Psoas muscle (tissue), 7 donors: ENCODE measurements at regions not wholly inside any gene's neighbourhood (a gene's known extent, or its start where the extent isn't known, plus 50 kb on each side); places are given as distances from the start of the nearest gene placed in this dataset.

Experiments
- ATAC-seq, 4 donors: fragments of 200-7000 bp; cut with Tn5 transposase; one replicate each; pipeline ENCODE4 v1.9.1; 2020; ENCODE audit warnings: moderate library complexity in 3 of 4, mild to moderate bottlenecking in 2 of 4
- DNase-seq, 2 donors: peaks; one replicate each; pipeline ENCODE4 v3.0.0-alpha.2; 2020
- H3K27ac ChIP-seq: fragments of 200-600 bp; one replicate; pipeline ENCODE4 v1.8.0; 2022
- H3K27me3 ChIP-seq, 3 donors: fragments of 200-600 bp in 1 of 3; one replicate each; pipeline versions ENCODE4 v1.6.1 to v1.8.0; 2013 to 2022; ENCODE audit warnings: low read length in 2 of 3, mild to moderate bottlenecking in 2 of 3, moderate library complexity in 1 of 3; ENCODE audit not compliant: insufficient read depth in 3 of 3
- H3K36me3 ChIP-seq, 2 donors: fragments of 200-600 bp in 1 of 2; one replicate each; pipeline versions ENCODE4 v1.6.1 to v1.8.0; 2013 to 2022; ENCODE audit warnings: low read depth in 1 of 2, mild to moderate bottlenecking in 1 of 2, moderate library complexity in 1 of 2; ENCODE audit not compliant: insufficient read depth in 1 of 2
- H3K4me1 ChIP-seq: fragments of 200-600 bp; one replicate; pipeline ENCODE4 v1.8.0; 2022
- H3K4me3 ChIP-seq: fragments of 200-600 bp; one replicate; pipeline ENCODE4 v1.8.0; 2022; ENCODE audit warnings: mild to moderate bottlenecking
- H3K9me3 ChIP-seq: fragments of 200-600 bp; one replicate; pipeline ENCODE4 v1.8.0; 2022
- WGBS, 3 donors: extraction: QIAGEN DNeasy Blood & Tissue Kit; methylation state at CpG; one replicate each; pipeline versions ENCODE4 v1.1.6 to v1.1.7; 2013; 5-methylcytosine and 5-hydroxymethylcytosine counted together
- intact Hi-C, 2 donors: fragments of 100-400 bp; cut with DNase I; formaldehyde crosslinking; loops; one replicate each; pipeline versions ENCODE4 v1.11.0 to v1.14.2; 2022
- TF ChIP-seq, protein P1 (sequence below): fragments of 200-600 bp; IDR thresholded peaks from one replicate; pipeline ENCODE4 v1.8.0; 2022; ENCODE audit warnings: antibody characterized with exemption
- donor health status: healthy with polysubstance abuse.
- donor health status: DM: no; HTN: no; CAD: no; lungs with moderate emphysema.
- donor health status: Bipolar disorder and iron deficiency.
- donor health status: healthy.
- donor health status: DM: yes; HTN: yes; CAD: no.
- donor health status: DM: no; HTN: no; CAD: no.
- donor health status: DM: yes; HTN: yes; CAD: no.

DNA sequence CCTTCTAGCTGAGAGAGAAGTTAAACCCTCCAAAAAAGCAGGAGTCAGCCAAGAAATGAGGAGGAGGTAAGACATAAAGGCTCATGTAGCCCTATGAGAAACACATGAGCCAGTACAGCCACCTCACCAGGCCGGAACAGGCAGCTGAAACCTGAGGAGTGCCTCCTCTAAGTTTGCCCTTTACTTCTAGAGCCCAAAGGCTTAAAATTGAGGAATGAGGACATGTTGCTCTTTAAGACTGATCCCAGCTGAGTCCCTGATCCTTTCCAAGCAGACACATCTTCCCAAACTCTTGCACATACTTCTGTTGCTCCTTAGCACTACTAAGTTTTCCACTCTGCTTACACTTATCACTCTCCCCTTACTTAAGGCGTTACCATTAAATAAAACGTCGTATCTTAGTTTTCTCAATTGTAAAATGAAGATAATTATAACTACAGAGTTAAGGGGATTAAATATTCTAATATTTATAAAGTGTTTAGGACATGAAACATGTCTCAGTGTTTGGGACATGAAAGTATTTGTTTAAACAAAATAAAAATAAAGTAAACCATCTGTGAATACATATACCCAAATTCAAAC lies 124.0 kb downstream of the OGFRL1 start:
- H3K27me3 ChIP-seq: no peaks in the 10 kb centered on the region
- H3K9me3 ChIP-seq: no peaks in the 10 kb centered on the region
- peaks cover 4 to 39% of the 10 kb centered on the region in 2 donors for H3K36me3 ChIP-seq
- peaks cover 71% of the 10 kb centered on the region for H3K4me1 ChIP-seq
- TF ChIP-seq, protein P1, sequence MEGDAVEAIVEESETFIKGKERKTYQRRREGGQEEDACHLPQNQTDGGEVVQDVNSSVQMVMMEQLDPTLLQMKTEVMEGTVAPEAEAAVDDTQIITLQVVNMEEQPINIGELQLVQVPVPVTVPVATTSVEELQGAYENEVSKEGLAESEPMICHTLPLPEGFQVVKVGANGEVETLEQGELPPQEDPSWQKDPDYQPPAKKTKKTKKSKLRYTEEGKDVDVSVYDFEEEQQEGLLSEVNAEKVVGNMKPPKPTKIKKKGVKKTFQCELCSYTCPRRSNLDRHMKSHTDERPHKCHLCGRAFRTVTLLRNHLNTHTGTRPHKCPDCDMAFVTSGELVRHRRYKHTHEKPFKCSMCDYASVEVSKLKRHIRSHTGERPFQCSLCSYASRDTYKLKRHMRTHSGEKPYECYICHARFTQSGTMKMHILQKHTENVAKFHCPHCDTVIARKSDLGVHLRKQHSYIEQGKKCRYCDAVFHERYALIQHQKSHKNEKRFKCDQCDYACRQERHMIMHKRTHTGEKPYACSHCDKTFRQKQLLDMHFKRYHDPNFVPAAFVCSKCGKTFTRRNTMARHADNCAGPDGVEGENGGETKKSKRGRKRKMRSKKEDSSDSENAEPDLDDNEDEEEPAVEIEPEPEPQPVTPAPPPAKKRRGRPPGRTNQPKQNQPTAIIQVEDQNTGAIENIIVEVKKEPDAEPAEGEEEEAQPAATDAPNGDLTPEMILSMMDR: no peak
- H3K27ac ChIP-seq: peak overlapping the region; percentile 78
- H3K4me3 ChIP-seq: peak overlapping the region; percentile 51
- 37 to 64% (median 43%) methylated on average over 4 of the region's 4 CpGs for WGBS, 3 donors
- DNase-seq: peak; percentile 18 to 75
- ATAC-seq: peak; percentile 88 to 95 (median 94)
- intact Hi-C loops: no loop called here

GRCh38 chr6:71414486-71414885 lies 125.9 kb downstream of the OGFRL1 start:
- Histone ChIP-seq H3K4me1 (peaks cover 71% of the 10 kb centered on the region), H3K36me3 (peaks cover 4 to 36% of the 10 kb centered on the region in 2 donors)

GRCh38 chr6:71419217-71420094 lies 130.8 kb downstream of the OGFRL1 start:
- Histone ChIP-seq H3K4me3 (peak overlapping the region; percentile 92), H3K9me3 (no peaks in the 10 kb centered on the region), H3K27me3 (no peaks in the 10 kb centered on the region), H3K27ac (peak overlapping the region; percentile 95), H3K36me3 (peaks cover 4 to 27% of the 10 kb centered on the region in 2 donors), H3K4me1 (peaks cover 26% of the 10 kb centered on the region)
- WGBS, 3 donors: 5 to 6% (median 6%) methylated on average over 36 of the region's 36 CpGs
- TF ChIP-seq, protein P1: no peak
- peak in 1 of 2 donors; percentile 21 for DNase-seq
- ATAC-seq: peak; percentile 9 to 27 (median 14)
- intact Hi-C loops: loop anchor here (5.0 kb wide), 1 partner anchor 32 kb away; no protein-coding TSS in a partner anchor

More at GRCh38 chr6:71414486-71414885, 125.9 kb downstream of the OGFRL1 start:
- H3K27me3 ChIP-seq: no peaks in the 10 kb centered on the region
- DNase-seq (no peak), ATAC-seq (no peak)
- H3K9me3 ChIP-seq: no peaks in the 10 kb centered on the region
- WGBS, 3 donors: 22 to 43% (median 28%) methylated on average over 3 of the region's 3 CpGs
- peak overlapping the region; percentile 78 for H3K27ac ChIP-seq
- no peak overlapping the region for H3K4me3 ChIP-seq
- TF ChIP-seq, protein P1: no peak
- intact Hi-C loops: no loop called here

- Histone ChIP-seq H3K36me3 (peaks cover 4 to 22% of the 10 kb centered on the region in 2 donors), H3K4me3 (peak overlapping the region; percentile 92), H3K27me3 (no peaks in the 10 kb centered on the region), H3K9me3 (no peaks in the 10 kb centered on the region), H3K27ac (peak overlapping the region; percentile 95), H3K4me1 (peaks cover 19% of the 10 kb centered on the region)
- TF ChIP-seq, protein P1: peak; percentile 33
- peak; percentile 67 to 85 for DNase-seq
- WGBS, 3 donors: 0 to 1% (median 0%) methylated on average over 43 to 90 of the region's 91 CpGs
- ATAC-seq: peak; percentile 71 to 84 (median 74)
- intact Hi-C loops: loop anchor here (5.0 kb wide), 1 partner anchor 33 kb away; no protein-coding TSS in a partner anchor
These were observed 131.6 kb downstream of the OGFRL1 start for GRCh38 chr6:71420095-71420692.
